HepG2 (cell line): ENCODE measurements at regions not wholly inside any gene's neighbourhood (a gene's known extent, or its start where the extent isn't known, plus 50 kb on each side); places are given as distances from the start of the nearest gene placed in this dataset.

Source experiments
- FOXP4 ChIP-seq: sonication (generic); formaldehyde crosslinking; IDR thresholded peaks from 2 replicates; pipeline ENCODE4 v1.4.0; 2020; ENCODE audit warnings: missing genetic modification reagents
- NR2F2 ChIP-seq: IDR thresholded peaks from 2 replicates; pipeline ENCODE4 v1.6.1; 2012; ENCODE audit warnings: low read depth, inconsistent platforms, borderline replicate concordance
- PRDM10 ChIP-seq: sonication (generic); formaldehyde crosslinking; IDR thresholded peaks from 2 replicates; pipeline ENCODE4 v1.4.0; 2020; ENCODE audit warnings: low read depth, missing genetic modification reagents
- PRDM15 ChIP-seq: sonication (generic); formaldehyde crosslinking; IDR thresholded peaks from 2 replicates; pipeline ENCODE4 v1.4.0; 2020; ENCODE audit warnings: missing genetic modification reagents
- ZFY ChIP-seq: sonication (generic); formaldehyde crosslinking; IDR thresholded peaks from 2 replicates; pipeline ENCODE4 v1.4.0; 2020; ENCODE audit warnings: missing genetic modification reagents
- ZNF674 ChIP-seq: sonication (generic); formaldehyde crosslinking; IDR thresholded peaks from 2 replicates; pipeline ENCODE4 v1.5.0; 2020; ENCODE audit warnings: low read depth, mild to moderate bottlenecking, missing genetic modification reagents
- ZNF776 ChIP-seq: sonication (generic); formaldehyde crosslinking; IDR thresholded peaks from 2 replicates; pipeline ENCODE4 v1.4.0; 2020; ENCODE audit warnings: mild to moderate bottlenecking, missing genetic modification reagents
- ZNF782 ChIP-seq: sonication (generic); formaldehyde crosslinking; IDR thresholded peaks from 2 replicates; pipeline ENCODE4 v1.4.0; 2020; ENCODE audit warnings: missing genetic modification reagents, mild to moderate bottlenecking, borderline replicate concordance

- no peak for TF ChIP-seq PRDM15 (CRISPR knock-in tag)
- no peak for TF ChIP-seq ZFY (CRISPR knock-in tag)
- no peak for TF ChIP-seq PRDM10 (CRISPR knock-in tag)
- TF ChIP-seq NR2F2 = no peak
- TF ChIP-seq ZNF776 = no peak
- no peak for TF ChIP-seq ZNF782 (CRISPR knock-in tag)
- TF ChIP-seq FOXP4 (CRISPR knock-in tag) = no peak
- TF ChIP-seq ZNF674 (CRISPR knock-in tag) = no peak
Observed at GRCh38 chr6:139690007-139690406, 315.6 kb upstream of the CITED2 start (continued).
